CD4-positive, alpha-beta memory T cell (primary cell): ENCODE measurements at regions not wholly inside any gene's neighbourhood (a gene's known extent, or its start where the extent isn't known, plus 50 kb on each side); places are given as distances from the start of the nearest gene placed in this dataset.

Source experiments
- CTCF ChIA-PET: fragments of 350-600 bp; sonication (Branson Sonifier 250); formaldehyde crosslinking; loops from one replicate; lab custom pipeline; 2021; ENCODE audit warnings: inconsistent platforms; ENCODE audit not compliant: partially characterized antibody; lab: Charles Lee
- POLR2A ChIA-PET: fragments of 350-600 bp; sonication (Branson Sonifier 250); formaldehyde crosslinking; loops from one replicate; lab custom pipeline; 2021; ENCODE audit not compliant: partially characterized antibody; lab: Charles Lee
- DNase-seq, 5 donors: peaks; one replicate each; pipeline versions ENCODE4 v3.0.0 to v3.0.0-alpha.2; 2020 to 2022; ENCODE audit warnings: mixed read lengths in 1 of 5
- H3K27ac ChIP-seq: one replicate; pipeline ENCODE4 v1.7.0; 2013; ENCODE audit warnings: low read depth, low read length
- H3K27me3 ChIP-seq: 2 replicates; pipeline ENCODE4 v1.7.0; 2013; ENCODE audit warnings: mild to moderate bottlenecking, low read length, moderate library complexity; ENCODE audit not compliant: insufficient read depth
- H3K36me3 ChIP-seq: 2 replicates; pipeline ENCODE4 v1.7.0; 2013; ENCODE audit warnings: mild to moderate bottlenecking, low read length, moderate library complexity; ENCODE audit not compliant: insufficient read depth
- H3K4me1 ChIP-seq: 2 replicates; pipeline ENCODE4 v1.7.0; 2013; ENCODE audit warnings: mild to moderate bottlenecking, low read length, moderate library complexity; ENCODE audit not compliant: insufficient read depth
- H3K4me3 ChIP-seq, 2 donors: one replicate each; pipeline ENCODE4 v1.7.0; 2013; ENCODE audit warnings: low read length in 2 of 2, mild to moderate bottlenecking in 1 of 2
- H3K9me3 ChIP-seq, 2 donors: one replicate each; pipeline ENCODE4 v1.7.0; 2013; ENCODE audit warnings: low read length in 2 of 2, control low read depth in 1 of 2; ENCODE audit not compliant: control insufficient read depth in 1 of 2
- H3K27ac Mint-ChIP-seq, 7 donors: one replicate each; pipeline ENCODE4 v1.8.0; 2020 to 2021; ENCODE audit warnings: mixed read lengths in 7 of 7, mild to moderate bottlenecking in 6 of 7, inconsistent platforms in 3 of 7, moderate library complexity in 3 of 7
- H3K27me3 Mint-ChIP-seq, 2 donors: one replicate each; pipeline ENCODE4 v1.8.0; 2020 to 2021; ENCODE audit warnings: mixed read lengths in 2 of 2
- H3K36me3 Mint-ChIP-seq, 2 donors: one replicate each; pipeline ENCODE4 v1.8.0; 2020 to 2021; ENCODE audit warnings: mixed read lengths in 2 of 2, inconsistent platforms in 1 of 2, mild to moderate bottlenecking in 1 of 2
- H3K4me1 Mint-ChIP-seq, 4 donors: one replicate each; pipeline ENCODE4 v1.8.0; 2020 to 2021; ENCODE audit warnings: mixed read lengths in 4 of 4, mild to moderate bottlenecking in 1 of 4
- H3K4me3 Mint-ChIP-seq, 8 donors: one replicate each; pipeline ENCODE4 v1.8.0; 2020 to 2021; ENCODE audit warnings: mixed read lengths in 8 of 8, mild to moderate bottlenecking in 7 of 8, moderate library complexity in 6 of 8, inconsistent platforms in 3 of 8
- H3K9me3 Mint-ChIP-seq, 8 donors: one replicate each; pipeline ENCODE4 v1.8.0; 2020 to 2021; ENCODE audit warnings: mixed read lengths in 8 of 8, mild to moderate bottlenecking in 5 of 8, inconsistent platforms in 3 of 8, moderate library complexity in 1 of 8
- intact Hi-C: fragments of 100-400 bp; cut with micrococcal nuclease; formaldehyde crosslinking; loops from one replicate; pipeline ENCODE4 v1.15.1; 2023

- no peaks in the 10 kb centered on the region for H3K4me1 ChIP-seq
- POLR2A ChIA-PET = interaction anchor here (0.9 kb wide), 1 partner anchor 17 kb away, joined by 3 read pairs; no protein-coding TSS in a partner anchor
- DNase-seq = no peak
- intact Hi-C loops = no loop called here
- no peaks in the 10 kb centered on the region for H3K27me3 ChIP-seq
- CTCF ChIA-PET = interaction anchor here (2.4 kb wide), 1 partner anchor 17 kb away, joined by 6 read pairs; no protein-coding TSS in a partner anchor
- H3K27ac Mint-ChIP-seq = peak overlapping the region in 2 of 7 donors; percentile 26 to 58
- H3K9me3 ChIP-seq = no peaks in the 10 kb centered on the region
- no peak overlapping the region for H3K27ac ChIP-seq
- no peaks in the 10 kb centered on the region for H3K9me3 Mint-ChIP-seq
- H3K27me3 Mint-ChIP-seq = peaks cover 0 to 1% of the 10 kb centered on the region in 2 donors
- H3K36me3 Mint-ChIP-seq = no peaks in the 10 kb centered on the region
- H3K4me3 Mint-ChIP-seq = no peak overlapping the region
- H3K36me3 ChIP-seq = no peaks in the 10 kb centered on the region
- no peak overlapping the region for H3K4me3 ChIP-seq
- peaks cover 0 to 8% (median 3%) of the 10 kb centered on the region in 4 donors for H3K4me1 Mint-ChIP-seq
Measured at GRCh38 chr1:244341455-244342450, 110.0 kb downstream of the ADSS2 start.

- intact Hi-C loops = no loop called here
- Histone ChIP-seq H3K4me1 (no peaks in the 10 kb centered on the region), H3K27me3 (no peaks in the 10 kb centered on the region), H3K4me3 (no peak overlapping the region), H3K27ac (no peak overlapping the region), H3K36me3 (no peaks in the 10 kb centered on the region), H3K9me3 (no peaks in the 10 kb centered on the region)
- ChIA-PET POLR2A (interaction anchor here (0.6 kb wide), 1 partner anchor 44 kb away, joined by 4 read pairs; no protein-coding TSS in a partner anchor), CTCF (no interaction called here)
- peaks cover 1 to 2% of the 10 kb centered on the region in 2 donors for H3K27me3 Mint-ChIP-seq
- peaks cover 0 to 8% (median 3%) of the 10 kb centered on the region in 4 donors for H3K4me1 Mint-ChIP-seq
- H3K27ac Mint-ChIP-seq = no peak overlapping the region
- H3K36me3 Mint-ChIP-seq = no peaks in the 10 kb centered on the region
- H3K9me3 Mint-ChIP-seq = no peaks in the 10 kb centered on the region
- DNase-seq = no peak
- no peak overlapping the region for H3K4me3 Mint-ChIP-seq
Measured at GRCh38 chr1:244344001-244344400, 107.7 kb downstream of the ADSS2 start.

- Mint-ChIP-seq H3K27ac (no peak overlapping the region), H3K36me3 (no peaks in the 10 kb centered on the region), H3K4me1 (peaks cover 3 to 14% (median 12%) of the 10 kb centered on the region in 4 donors), H3K9me3 (no peaks in the 10 kb centered on the region), H3K4me3 (no peak overlapping the region), H3K27me3 (peaks cover 1 to 2% of the 10 kb centered on the region in 2 donors)
- Histone ChIP-seq H3K36me3 (no peaks in the 10 kb centered on the region), H3K9me3 (no peaks in the 10 kb centered on the region), H3K4me1 (no peaks in the 10 kb centered on the region), H3K27ac (no peak overlapping the region), H3K27me3 (no peaks in the 10 kb centered on the region), H3K4me3 (no peak overlapping the region)
- no peak for DNase-seq
- POLR2A ChIA-PET = interaction anchor here (1.0 kb wide), 1 partner anchor 22 kb away, joined by 4 read pairs; no protein-coding TSS in a partner anchor
- CTCF ChIA-PET = no interaction called here
- intact Hi-C loops = no loop called here
Measured at GRCh38 chr1:244346972-244347618, 104.6 kb downstream of the ADSS2 start.

GRCh38 chr1:244347942-244348341 is 103.8 kb downstream of the ADSS2 start:
- Histone ChIP-seq H3K36me3 (no peaks in the 10 kb centered on the region), H3K9me3 (no peaks in the 10 kb centered on the region), H3K27ac (no peak overlapping the region), H3K4me3 (no peak overlapping the region), H3K27me3 (no peaks in the 10 kb centered on the region), H3K4me1 (no peaks in the 10 kb centered on the region)
- Mint-ChIP-seq H3K4me3 (no peak overlapping the region), H3K36me3 (no peaks in the 10 kb centered on the region), H3K9me3 (no peaks in the 10 kb centered on the region), H3K4me1 (peaks cover 3 to 14% (median 12%) of the 10 kb centered on the region in 4 donors), H3K27me3 (peaks cover 1 to 2% of the 10 kb centered on the region in 2 donors), H3K27ac (no peak overlapping the region)
- ChIA-PET CTCF (no interaction called here), POLR2A (no interaction called here)
- no peak for DNase-seq
- intact Hi-C loops = no loop called here

- H3K27me3 ChIP-seq = no peaks in the 10 kb centered on the region
- Mint-ChIP-seq H3K36me3 (no peaks in the 10 kb centered on the region), H3K27ac (peak overlapping the region in 1 of 7 donors; percentile 19), H3K4me1 (peaks cover 3 to 17% (median 14%) of the 10 kb centered on the region in 4 donors), H3K9me3 (no peaks in the 10 kb centered on the region), H3K27me3 (peaks cover 1 to 2% of the 10 kb centered on the region in 2 donors), H3K4me3 (peak overlapping the region in 1 of 8 donors; percentile 33)
- H3K36me3 ChIP-seq = no peaks in the 10 kb centered on the region
- H3K4me1 ChIP-seq = no peaks in the 10 kb centered on the region
- intact Hi-C loops = no loop called here
- no peak for DNase-seq
- no peak overlapping the region for H3K4me3 ChIP-seq
- no peaks in the 10 kb centered on the region for H3K9me3 ChIP-seq
- ChIA-PET POLR2A (no interaction called here), CTCF (no interaction called here)
- no peak overlapping the region for H3K27ac ChIP-seq
Measured at GRCh38 chr1:244349103-244349531, 102.6 kb downstream of the ADSS2 start.

GRCh38 chr1:244349581-244350001 is 102.1 kb downstream of the ADSS2 start:
- no peaks in the 10 kb centered on the region for H3K9me3 ChIP-seq
- H3K27ac ChIP-seq = no peak overlapping the region
- intact Hi-C loops = no loop called here
- peak overlapping the region in 5 of 8 donors; percentile 11 to 60 (median 29) for H3K4me3 Mint-ChIP-seq
- DNase-seq = no peak
- H3K27me3 Mint-ChIP-seq = peaks cover 1 to 2% of the 10 kb centered on the region in 2 donors
- no peaks in the 10 kb centered on the region for H3K36me3 Mint-ChIP-seq
- ChIA-PET POLR2A (no interaction called here), CTCF (no interaction called here)
- H3K27me3 ChIP-seq = no peaks in the 10 kb centered on the region
- H3K4me1 Mint-ChIP-seq = peaks cover 3 to 17% (median 14%) of the 10 kb centered on the region in 4 donors
- H3K4me1 ChIP-seq = no peaks in the 10 kb centered on the region
- no peaks in the 10 kb centered on the region for H3K9me3 Mint-ChIP-seq
- no peaks in the 10 kb centered on the region for H3K36me3 ChIP-seq
- H3K4me3 ChIP-seq = no peak overlapping the region
- peak overlapping the region in 1 of 7 donors; percentile 27 for H3K27ac Mint-ChIP-seq

GRCh38 chr1:244350027-244350426 is 101.7 kb downstream of the ADSS2 start:
- H3K27me3 Mint-ChIP-seq = peaks cover 1 to 2% of the 10 kb centered on the region in 2 donors
- no peaks in the 10 kb centered on the region for H3K36me3 Mint-ChIP-seq
- ChIA-PET POLR2A (no interaction called here), CTCF (no interaction called here)
- no peaks in the 10 kb centered on the region for H3K27me3 ChIP-seq
- no peak overlapping the region for H3K4me3 ChIP-seq
- no peak overlapping the region for H3K27ac Mint-ChIP-seq
- intact Hi-C loops = no loop called here
- no peak for DNase-seq
- H3K4me1 ChIP-seq = no peaks in the 10 kb centered on the region
- H3K9me3 ChIP-seq = no peaks in the 10 kb centered on the region
- H3K4me1 Mint-ChIP-seq = peaks cover 3 to 17% (median 14%) of the 10 kb centered on the region in 4 donors
- no peaks in the 10 kb centered on the region for H3K9me3 Mint-ChIP-seq
- no peak overlapping the region for H3K27ac ChIP-seq
- no peaks in the 10 kb centered on the region for H3K36me3 ChIP-seq
- H3K4me3 Mint-ChIP-seq = peak overlapping the region in 6 of 8 donors; percentile 15 to 69 (median 56)
